Globus pallidus (tissue), 1 donor: ENCODE measurements at regions not wholly inside any gene's neighbourhood (a gene's known extent, or its start where the extent isn't known, plus 50 kb on each side); places are given as distances from the start of the nearest gene placed in this dataset.

Experiments
- DNase-seq: peaks from one replicate; pipeline ENCODE4 v3.0.0-alpha.2; 2015; ENCODE audit warnings: low spot score

GRCh38 chr18:25445430-25445829, 93.5 kb upstream of the ZNF521 start:
- no peak for DNase-seq

GRCh38 chr18:25443776-25444175, 91.8 kb upstream of the ZNF521 start:
- DNase-seq: no peak

- DNase-seq: no peak
Observed at GRCh38 chr18:25435149-25435782, 83.3 kb upstream of the ZNF521 start.

- no peak for DNase-seq
Observed at GRCh38 chr18:25434745-25435144, 82.8 kb upstream of the ZNF521 start.

GRCh38 chr18:25433590-25433989, 81.6 kb upstream of the ZNF521 start:
- no peak for DNase-seq

- DNase-seq: no peak
Observed at GRCh38 chr18:25425024-25425423, 73.1 kb upstream of the ZNF521 start.

- no peak for DNase-seq
Observed at GRCh38 chr18:25423760-25424159, 71.8 kb upstream of the ZNF521 start.

GRCh38 chr18:25423267-25423666, 71.3 kb upstream of the ZNF521 start:
- DNase-seq: no peak

- no peak for DNase-seq
Observed at GRCh38 chr18:25422230-25422629, 70.3 kb upstream of the ZNF521 start.

GRCh38 chr18:25420077-25420825, 68.3 kb upstream of the ZNF521 start:
- DNase-seq: no peak

- DNase-seq: no peak
Observed at GRCh38 chr18:25416374-25416773, 64.4 kb upstream of the ZNF521 start.

GRCh38 chr18:25409971-25410370, 58.0 kb upstream of the ZNF521 start:
- DNase-seq: no peak

GRCh38 chr18:25408293-25408692, 56.3 kb upstream of the ZNF521 start:
- DNase-seq: no peak
